Activated CD8-positive, alpha-beta T cell treated with anti-CD3 and anti-CD28 coated beads, Interleukin-2, amount 10 ng/mL, durations not matched to agents 7 days and 5 days (primary cell): ENCODE measurements at regions not wholly inside any gene's neighbourhood (a gene's known extent, or its start where the extent isn't known, plus 50 kb on each side); places are given as distances from the start of the nearest gene placed in this dataset.

Experiments
- ATAC-seq: fragments of 150-1000 bp; cut with Tn5 transposase; one replicate; pipeline ENCODE4 v1.10.0; 2021; ENCODE audit warnings: moderate library complexity
- CTCF ChIA-PET: fragments of 350-600 bp; sonication (Branson Sonifier 250); formaldehyde crosslinking; loops from one replicate; lab custom pipeline; 2021; ENCODE audit warnings: antibody characterized with exemption; lab: Charles Lee
- POLR2A ChIA-PET: fragments of 350-600 bp; sonication (Branson Sonifier 250); formaldehyde crosslinking; loops from one replicate; lab custom pipeline; 2021; ENCODE audit warnings: antibody characterized with exemption; lab: Charles Lee
- DNase-seq: peaks from one replicate; pipeline ENCODE4 v3.0.0-alpha.2; 2020
- H3K27ac Mint-ChIP-seq: one replicate; pipeline ENCODE4 v1.8.0; 2021; ENCODE audit warnings: mild to moderate bottlenecking, mixed read lengths
- H3K27me3 Mint-ChIP-seq: one replicate; pipeline ENCODE4 v1.8.0; 2021; ENCODE audit warnings: low read depth, mixed read lengths
- H3K36me3 Mint-ChIP-seq: one replicate; pipeline ENCODE4 v1.8.0; 2021; ENCODE audit warnings: low read depth, mixed read lengths
- H3K4me1 Mint-ChIP-seq: one replicate; pipeline ENCODE4 v1.8.0; 2021; ENCODE audit warnings: low read depth, mixed read lengths
- H3K4me3 Mint-ChIP-seq: one replicate; pipeline ENCODE4 v1.8.0; 2021; ENCODE audit warnings: mild to moderate bottlenecking, mixed read lengths
- H3K9me3 Mint-ChIP-seq: one replicate; pipeline ENCODE4 v1.8.0; 2022; ENCODE audit warnings: mixed read lengths; ENCODE audit not compliant: insufficient read depth

DNA sequence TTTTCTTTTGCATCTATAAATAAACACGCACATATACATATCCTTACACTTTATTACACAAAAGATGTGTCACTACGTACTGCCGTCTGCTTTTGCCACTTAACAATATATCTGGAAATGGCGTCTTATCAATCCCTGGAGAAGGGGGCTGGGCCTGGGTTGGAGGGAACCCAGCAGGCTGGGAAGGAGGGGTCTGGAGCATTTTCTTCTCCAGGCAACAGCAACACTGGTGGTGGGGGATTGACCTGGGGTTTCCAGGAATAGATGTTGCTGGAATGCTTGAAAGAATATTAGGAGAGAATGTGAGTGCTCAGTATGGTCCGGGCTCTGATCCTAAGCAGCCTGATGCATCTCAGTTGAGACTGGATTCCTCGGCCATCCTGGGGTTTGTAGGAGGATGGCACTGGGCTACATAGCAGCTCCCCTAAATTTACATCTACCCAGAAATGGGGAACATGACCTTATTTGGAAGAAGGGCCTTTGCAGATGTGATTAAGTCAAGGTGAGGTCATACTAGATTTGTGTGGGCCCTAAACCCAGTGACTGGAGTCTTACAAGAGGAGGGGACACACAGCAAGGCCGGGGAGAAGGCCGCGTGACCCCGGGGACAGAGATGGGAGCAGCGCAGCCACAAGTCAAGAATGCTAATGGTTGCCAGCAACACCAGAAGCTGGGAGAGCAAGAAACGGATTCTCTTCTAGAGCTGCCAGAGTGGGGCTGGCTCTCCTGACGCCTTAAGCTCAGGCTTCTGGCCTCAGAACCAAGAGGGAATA is 98.6 kb downstream of the SIK1 start:
- no peaks in the 10 kb centered on the region for H3K36me3 Mint-ChIP-seq
- H3K4me1 Mint-ChIP-seq, result peaks cover 19% of the 10 kb centered on the region
- DNase-seq (no peak), ATAC-seq (no peak)
- ChIA-PET POLR2A (no interaction called here), CTCF (interaction anchor here (1.6 kb wide), 1 partner anchor 13 kb away, joined by 3 read pairs; no protein-coding TSS in a partner anchor)
- peaks cover 8% of the 10 kb centered on the region for H3K27me3 Mint-ChIP-seq
- H3K27ac Mint-ChIP-seq, result no peak overlapping the region
- H3K9me3 Mint-ChIP-seq, result no peaks in the 10 kb centered on the region
- H3K4me3 Mint-ChIP-seq, result no peak overlapping the region

DNA sequence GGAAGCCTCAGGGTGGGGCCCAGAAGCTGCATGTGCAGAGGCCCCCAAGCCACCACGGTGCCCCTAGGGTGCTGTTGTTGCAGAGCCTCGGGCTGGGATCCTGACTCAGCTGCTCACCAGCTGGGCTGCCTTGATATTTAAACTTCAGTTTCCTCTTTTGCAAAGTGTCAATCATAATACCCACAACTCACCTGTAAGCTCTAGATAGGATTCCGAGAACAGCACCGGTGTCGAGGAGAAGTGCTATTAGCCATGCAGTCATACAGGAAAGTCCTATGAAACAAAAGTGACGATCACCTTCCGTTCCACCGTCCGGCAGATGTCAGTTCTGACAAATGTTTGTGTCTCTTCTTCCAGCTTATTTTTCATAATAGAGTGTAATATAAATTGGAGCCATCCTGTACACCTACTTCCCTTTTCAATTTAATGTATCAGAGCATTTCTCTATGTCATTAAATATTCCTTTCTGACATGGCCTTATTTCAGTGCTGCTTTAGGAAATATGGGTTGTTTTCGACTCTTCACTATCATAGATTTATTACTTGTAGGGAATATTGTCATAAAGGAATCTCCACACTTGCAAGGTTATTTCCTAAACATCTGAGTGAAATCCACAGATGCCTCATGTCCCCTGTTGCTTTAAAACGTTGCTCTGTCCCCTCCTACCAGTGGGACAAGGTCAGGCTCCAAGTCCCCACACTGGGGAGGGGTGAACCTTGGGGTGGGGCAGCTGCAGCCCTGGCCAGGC is 100.8 kb downstream of the SIK1 start:
- H3K27ac Mint-ChIP-seq, result no peak overlapping the region
- DNase-seq, result peak; percentile 41
- ChIA-PET POLR2A (no interaction called here), CTCF (interaction anchor here (1.6 kb wide), 1 partner anchor 11 kb away, joined by 6 read pairs; no protein-coding TSS in a partner anchor)
- H3K27me3 Mint-ChIP-seq, result peaks cover 4% of the 10 kb centered on the region
- ATAC-seq, result no peak
- H3K4me1 Mint-ChIP-seq, result peaks cover 16% of the 10 kb centered on the region
- no peak overlapping the region for H3K4me3 Mint-ChIP-seq
- H3K36me3 Mint-ChIP-seq, result no peaks in the 10 kb centered on the region
- H3K9me3 Mint-ChIP-seq, result no peaks in the 10 kb centered on the region

DNA sequence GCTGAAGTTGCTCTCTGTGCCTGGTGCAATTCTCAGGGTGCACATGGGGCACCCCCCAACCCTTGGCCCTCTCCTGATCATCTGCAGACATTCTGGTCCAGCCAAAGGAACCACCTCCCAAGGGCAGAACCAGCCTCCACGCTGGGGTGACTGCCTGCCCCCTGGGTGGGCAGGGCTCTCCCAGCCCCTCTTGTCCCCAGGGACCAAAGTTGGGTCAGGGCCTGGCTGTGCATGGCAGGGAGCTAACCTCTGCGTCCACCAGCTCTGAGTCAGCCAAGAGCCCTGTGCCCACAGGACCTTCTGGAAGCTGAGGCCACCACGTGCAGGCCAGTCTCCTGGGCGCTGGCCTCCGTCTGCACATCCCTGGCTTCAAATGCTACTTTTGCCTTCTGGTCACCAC is 101.9 kb downstream of the SIK1 start:
- Mint-ChIP-seq H3K4me1 (peaks cover 16% of the 10 kb centered on the region), H3K9me3 (no peaks in the 10 kb centered on the region), H3K36me3 (no peaks in the 10 kb centered on the region), H3K4me3 (no peak overlapping the region), H3K27ac (no peak overlapping the region), H3K27me3 (peaks cover 4% of the 10 kb centered on the region)
- ChIA-PET CTCF (interaction anchor here (1.6 kb wide), 1 partner anchor 10 kb away, joined by 6 read pairs; no protein-coding TSS in a partner anchor), POLR2A (no interaction called here)
- no peak for ATAC-seq
- no peak for DNase-seq

DNA sequence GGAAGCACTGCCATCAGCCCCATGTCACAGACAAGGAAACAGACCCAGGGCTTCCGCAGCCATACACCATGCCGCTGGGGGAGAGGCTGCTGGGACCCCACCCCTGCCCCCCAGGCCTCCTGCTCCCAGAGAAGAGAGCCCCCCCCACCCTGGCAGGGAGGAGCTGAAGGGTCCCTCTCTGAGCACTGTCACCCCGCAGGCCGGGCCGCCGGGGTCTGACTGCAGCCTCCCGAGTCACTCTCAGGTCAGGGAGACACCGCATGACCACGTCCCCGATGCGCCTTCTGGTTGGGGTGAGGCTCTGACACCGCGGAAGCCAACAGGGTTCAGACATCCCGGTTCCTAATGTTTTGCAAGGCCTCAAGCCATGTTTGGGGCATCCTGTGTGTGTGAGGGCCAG is 102.3 kb downstream of the SIK1 start:
- Mint-ChIP-seq H3K27ac (no peak overlapping the region), H3K27me3 (peaks cover 4% of the 10 kb centered on the region), H3K36me3 (no peaks in the 10 kb centered on the region), H3K4me1 (peaks cover 16% of the 10 kb centered on the region), H3K4me3 (no peak overlapping the region), H3K9me3 (no peaks in the 10 kb centered on the region)
- ChIA-PET CTCF (no interaction called here), POLR2A (no interaction called here)
- no peak for DNase-seq
- ATAC-seq, result no peak

DNA sequence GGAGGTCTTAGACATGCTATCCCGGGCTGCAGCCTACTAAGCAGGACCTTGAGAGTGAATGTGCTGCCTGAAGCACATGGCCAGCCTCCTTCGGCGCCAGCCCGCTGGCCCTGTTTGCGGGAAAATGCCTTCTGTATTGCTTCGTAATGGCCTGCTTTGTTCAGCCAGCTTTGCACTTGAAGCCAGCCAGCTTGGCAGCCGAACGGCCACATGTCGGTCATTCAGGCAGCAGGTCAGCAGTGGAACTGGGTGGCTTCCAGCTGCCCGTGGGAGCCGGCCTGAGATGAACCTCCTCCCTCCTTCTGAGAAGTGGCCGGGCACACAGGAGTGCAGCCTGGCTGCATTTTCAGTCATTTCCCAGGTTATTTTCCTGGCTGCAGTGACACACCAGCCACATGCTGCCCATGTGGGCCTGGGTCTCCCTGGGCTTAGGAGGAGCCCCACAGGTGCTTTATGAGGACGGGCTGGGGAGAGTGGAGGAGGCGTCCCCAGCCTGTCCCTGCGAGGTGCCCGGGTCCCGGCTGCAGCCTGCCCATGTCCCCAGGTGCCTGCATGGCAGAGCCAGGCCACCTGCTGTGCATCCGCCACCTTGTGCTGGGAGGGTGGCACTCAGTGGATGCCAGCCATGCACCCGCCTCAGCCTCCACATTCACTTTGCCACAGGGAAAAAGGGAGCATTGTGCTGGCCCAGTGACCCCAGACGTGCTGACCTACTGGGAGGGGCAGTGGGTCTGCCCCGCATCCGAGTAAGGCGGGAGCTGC is 103.5 kb downstream of the SIK1 start:
- Mint-ChIP-seq H3K27ac (no peak overlapping the region), H3K4me3 (no peak overlapping the region), H3K36me3 (no peaks in the 10 kb centered on the region), H3K9me3 (no peaks in the 10 kb centered on the region), H3K27me3 (peaks cover 4% of the 10 kb centered on the region), H3K4me1 (peaks cover 16% of the 10 kb centered on the region)
- ChIA-PET POLR2A (no interaction called here), CTCF (no interaction called here)
- no peak for ATAC-seq
- no peak for DNase-seq

DNA sequence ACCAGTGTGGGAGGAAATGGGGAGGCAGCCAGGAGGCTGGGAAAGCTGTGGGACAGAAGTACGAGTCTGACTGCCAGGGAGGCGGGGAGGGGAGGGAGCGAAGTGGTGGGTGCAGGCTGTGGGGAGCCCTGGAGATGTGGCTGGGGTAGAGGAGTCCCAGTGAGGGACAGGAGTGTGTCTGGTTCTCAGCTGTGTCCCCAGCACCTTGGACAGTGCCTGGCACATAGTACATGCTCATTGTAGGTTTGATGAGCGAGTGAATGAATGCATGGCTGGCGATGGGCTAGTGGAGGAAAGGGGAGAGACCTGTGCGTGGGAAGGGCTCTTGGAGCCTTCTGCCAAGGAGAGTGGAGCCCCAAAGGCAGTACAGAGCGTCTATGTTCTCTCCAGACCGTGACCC is 104.1 kb downstream of the SIK1 start:
- no peaks in the 10 kb centered on the region for H3K36me3 Mint-ChIP-seq
- ChIA-PET CTCF (no interaction called here), POLR2A (no interaction called here)
- ATAC-seq (no peak), DNase-seq (peak; percentile 31)
- H3K9me3 Mint-ChIP-seq, result peaks cover under 1% of the 10 kb centered on the region
- H3K4me1 Mint-ChIP-seq, result peaks cover 16% of the 10 kb centered on the region
- peaks cover 2% of the 10 kb centered on the region for H3K27me3 Mint-ChIP-seq
- H3K27ac Mint-ChIP-seq, result peak overlapping the region; percentile 39
- no peak overlapping the region for H3K4me3 Mint-ChIP-seq

DNA sequence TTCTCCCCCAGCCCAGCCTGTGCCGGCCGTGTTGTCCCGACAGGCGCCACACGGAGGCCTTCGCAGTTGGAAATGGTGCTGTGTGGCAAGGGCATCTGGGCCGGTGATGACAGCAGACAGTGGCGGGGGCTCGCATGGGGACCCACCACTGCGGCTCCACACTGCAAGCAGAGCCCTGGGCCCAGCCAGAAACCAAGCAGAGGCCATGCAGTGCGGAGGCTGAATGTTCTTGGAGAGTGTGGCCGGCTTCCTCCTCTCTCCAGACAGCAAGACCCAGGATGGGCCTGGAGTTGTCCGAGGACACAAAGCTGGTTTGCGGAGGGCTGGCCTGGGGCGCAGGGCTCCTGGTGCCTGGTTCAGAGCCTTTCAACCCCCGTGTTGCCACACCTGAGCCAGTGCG is 104.6 kb downstream of the SIK1 start:
- ChIA-PET CTCF (no interaction called here), POLR2A (no interaction called here)
- ATAC-seq, result no peak
- peaks cover 16% of the 10 kb centered on the region for H3K4me1 Mint-ChIP-seq
- no peak overlapping the region for H3K4me3 Mint-ChIP-seq
- DNase-seq, result no peak
- peaks cover 2% of the 10 kb centered on the region for H3K27me3 Mint-ChIP-seq
- peaks cover 2% of the 10 kb centered on the region for H3K36me3 Mint-ChIP-seq
- no peak overlapping the region for H3K27ac Mint-ChIP-seq
- peaks cover 5% of the 10 kb centered on the region for H3K9me3 Mint-ChIP-seq

DNA sequence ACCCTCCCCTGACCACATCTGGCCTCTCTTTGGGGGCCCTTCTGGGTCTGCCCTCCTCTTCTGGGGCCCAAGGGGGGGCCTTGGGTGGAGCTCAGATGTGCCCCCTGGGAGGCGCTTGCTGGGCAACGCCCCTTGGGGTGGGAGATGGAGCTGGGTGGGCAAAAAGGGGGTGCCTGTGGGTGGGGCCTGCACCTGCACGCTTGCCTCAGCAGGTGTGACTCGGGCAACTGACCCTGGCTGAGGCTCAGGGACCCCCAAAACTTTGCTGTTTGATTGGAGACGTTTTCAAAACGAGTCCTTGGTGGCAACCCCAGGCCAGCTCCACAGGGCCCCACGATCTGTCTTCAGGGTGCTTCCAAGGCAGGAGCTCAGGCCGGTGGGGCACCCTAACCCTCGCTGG is 105.3 kb downstream of the SIK1 start:
- ChIA-PET CTCF (no interaction called here), POLR2A (no interaction called here)
- Mint-ChIP-seq H3K27ac (no peak overlapping the region), H3K4me1 (peaks cover 13% of the 10 kb centered on the region), H3K4me3 (no peak overlapping the region), H3K27me3 (no peaks in the 10 kb centered on the region), H3K36me3 (peaks cover 7% of the 10 kb centered on the region), H3K9me3 (peaks cover 5% of the 10 kb centered on the region)
- no peak for ATAC-seq
- no peak for DNase-seq

DNA sequence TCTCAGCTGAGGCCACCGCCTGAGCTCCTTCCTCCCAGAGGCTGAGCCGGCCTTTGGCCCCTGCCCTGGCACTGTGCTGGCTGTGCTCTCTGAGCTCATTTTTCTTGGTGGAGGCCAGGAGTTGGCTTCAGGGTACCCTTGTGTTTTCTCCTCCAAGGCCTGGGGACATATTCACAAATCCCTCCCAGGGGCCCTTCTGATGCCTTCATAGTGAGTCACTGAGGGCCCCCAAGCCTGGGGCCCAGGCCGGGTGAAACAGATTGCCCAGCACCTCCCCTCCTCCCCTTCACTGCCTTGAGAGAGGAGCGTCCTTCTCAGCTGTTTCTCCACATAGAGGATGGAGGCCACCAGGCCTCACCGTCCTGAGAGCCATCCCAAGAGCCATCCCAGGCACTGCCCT is 105.8 kb downstream of the SIK1 start:
- Mint-ChIP-seq H3K27ac (no peak overlapping the region), H3K4me3 (no peak overlapping the region), H3K4me1 (peaks cover 9% of the 10 kb centered on the region), H3K9me3 (peaks cover 5% of the 10 kb centered on the region), H3K27me3 (no peaks in the 10 kb centered on the region), H3K36me3 (peaks cover 7% of the 10 kb centered on the region)
- DNase-seq (no peak), ATAC-seq (no peak)
- POLR2A ChIA-PET, result no interaction called here
- CTCF ChIA-PET, result no interaction called here

DNA sequence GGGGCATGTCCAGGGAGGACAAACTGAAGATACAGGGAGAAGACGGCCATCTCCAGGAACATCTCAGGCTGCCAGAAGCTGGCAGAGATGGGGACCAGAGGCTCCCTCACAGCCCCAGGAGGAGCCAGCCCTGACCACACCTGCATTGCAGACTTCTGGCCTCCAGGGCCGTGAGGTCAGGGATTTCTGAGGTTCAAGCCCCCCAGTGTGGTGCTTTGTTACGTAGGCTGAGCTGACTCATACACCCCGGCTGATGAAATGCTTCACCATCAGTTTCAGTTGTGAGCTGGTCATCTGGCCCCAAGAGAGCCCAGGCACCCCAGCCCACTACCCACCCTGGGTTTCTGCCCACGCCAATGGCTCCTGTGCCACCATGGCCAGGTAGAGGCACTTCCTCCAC is 106.4 kb downstream of the SIK1 start:
- Mint-ChIP-seq H3K27me3 (no peaks in the 10 kb centered on the region), H3K27ac (no peak overlapping the region), H3K4me3 (no peak overlapping the region), H3K36me3 (peaks cover 7% of the 10 kb centered on the region), H3K9me3 (peaks cover 5% of the 10 kb centered on the region), H3K4me1 (peaks cover 9% of the 10 kb centered on the region)
- ATAC-seq, result no peak
- ChIA-PET POLR2A (no interaction called here), CTCF (no interaction called here)
- DNase-seq, result no peak

DNA sequence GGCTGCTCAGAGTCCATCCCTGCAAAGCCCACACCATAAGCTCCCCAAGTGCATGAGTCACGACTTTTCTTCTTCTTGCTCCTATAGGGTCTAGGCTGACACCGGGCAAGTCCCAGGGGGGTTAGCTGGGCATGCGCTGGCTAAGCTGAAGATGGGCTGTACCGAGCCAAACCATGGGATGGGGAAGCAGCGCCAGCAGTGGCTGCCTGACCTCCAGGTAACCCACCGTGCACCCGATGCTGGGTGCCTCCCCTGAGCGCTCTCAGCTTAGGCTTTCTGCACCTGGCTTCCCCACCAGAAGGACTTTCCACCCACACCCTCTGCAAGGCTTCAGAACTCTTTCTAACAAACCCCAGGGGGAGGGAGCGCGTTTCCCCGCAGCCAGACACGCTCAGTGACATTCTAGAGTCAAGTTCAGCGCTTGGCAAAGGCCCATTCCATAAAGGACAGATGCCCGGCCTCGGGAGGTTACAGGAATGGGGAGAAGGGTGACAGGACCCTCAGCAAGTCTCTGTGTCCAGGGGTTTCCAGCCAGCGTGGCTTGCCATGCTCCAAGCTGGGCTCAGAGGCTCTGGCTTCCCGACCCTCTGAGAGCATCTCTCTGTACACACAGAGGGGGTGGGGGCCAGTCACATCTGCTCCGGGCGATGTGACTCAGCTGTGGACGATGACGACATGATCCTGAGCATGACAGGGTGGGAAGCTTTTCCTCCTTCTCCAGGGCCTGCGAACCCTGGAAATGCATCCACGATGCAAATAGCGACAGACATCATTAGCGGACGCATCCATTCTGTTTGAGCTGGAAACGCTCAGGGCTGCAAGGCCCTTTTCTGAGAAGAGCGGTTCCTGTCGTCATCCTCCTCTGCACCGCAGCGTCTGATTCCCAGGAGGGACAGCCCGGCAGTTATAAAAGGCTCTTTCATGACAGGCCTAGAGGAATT is 107.8 kb downstream of the SIK1 start:
- Mint-ChIP-seq H3K27ac (no peak overlapping the region), H3K36me3 (peaks cover 7% of the 10 kb centered on the region), H3K9me3 (peaks cover 5% of the 10 kb centered on the region), H3K27me3 (no peaks in the 10 kb centered on the region), H3K4me3 (no peak overlapping the region), H3K4me1 (peaks cover 21% of the 10 kb centered on the region)
- CTCF ChIA-PET, result no interaction called here
- DNase-seq, result no peak
- POLR2A ChIA-PET, result interaction anchor here (0.6 kb wide), 1 partner anchor 364 kb away, joined by 3 read pairs; no protein-coding TSS in a partner anchor
- no peak for ATAC-seq
